ENCODE measurements at regions not wholly inside any gene's neighbourhood (a gene's known extent, or its start where the extent isn't known, plus 50 kb on each side); places are given as distances from the start of the nearest gene placed in this dataset.
"Not testable (repeated sequence)": the region's sequence is repeated elsewhere in the genome, so short reads cannot be mapped to it uniquely, and the experiment has no call there.

GRCh38 chr16:22641131-22641628, 130.5 kb downstream of the NPIPB5 start:
- no peak overlapping the region for H3K9ac ChIP-seq
- no peak for TF ChIP-seq CTCF (conservative IDR thresholded peaks at IDR 0.05; ENCODE audit: low read depth, low read length)
- no peaks in the 10 kb centered on the region for H3K79me2 ChIP-seq (ENCODE audit: insufficient read depth, low read depth)
- no peak overlapping the region for H3K4me2 ChIP-seq
- H3K27me3 ChIP-seq (ENCODE audit: insufficient read depth, low read depth): no peaks in the 10 kb centered on the region
- no peaks in the 10 kb centered on the region for H3K4me1 ChIP-seq (ENCODE audit: low read depth, poor library complexity, severe bottlenecking)
- H2AFZ ChIP-seq (ENCODE audit: low read depth): no peak overlapping the region
- no peak overlapping the region for H3K27ac ChIP-seq
- no peaks in the 10 kb centered on the region for H3K36me3 ChIP-seq (ENCODE audit: insufficient read depth)
- no peaks in the 10 kb centered on the region for H4K20me1 ChIP-seq (ENCODE audit: insufficient read depth)
- no peak overlapping the region for H3K4me3 ChIP-seq (IDR thresholded peaks at IDR 0.05; ENCODE audit: insufficient read depth, low read depth, low read length)

- Histone ChIP-seq H2AFZ (ENCODE audit: low read depth) (no peak overlapping the region), H3K4me2 (no peak overlapping the region)
Measured at GRCh38 chr16:22642416-22643088, 131.9 kb downstream of the NPIPB5 start.

GRCh38 chr16:22643203-22643602, 132.5 kb downstream of the NPIPB5 start:
- not testable (repeated sequence) for H3K27ac ChIP-seq; H2AFZ ChIP-seq (ENCODE audit: low read depth); H3K4me2 ChIP-seq; H3K36me3 ChIP-seq (ENCODE audit: insufficient read depth); H3K79me2 ChIP-seq (ENCODE audit: insufficient read depth, low read depth); H3K27me3 ChIP-seq (ENCODE audit: insufficient read depth, low read depth); H4K20me1 ChIP-seq (ENCODE audit: insufficient read depth); H3K9ac ChIP-seq; H3K4me1 ChIP-seq (ENCODE audit: low read depth, poor library complexity, severe bottlenecking); H3K4me3 ChIP-seq (IDR thresholded peaks at IDR 0.05; ENCODE audit: insufficient read depth, low read depth, low read length)

More at GRCh38 chr16:22642416-22643088, 131.9 kb downstream of the NPIPB5 start:
- Histone ChIP-seq H3K27me3 (ENCODE audit: insufficient read depth, low read depth) (no peaks in the 10 kb centered on the region), H4K20me1 (ENCODE audit: insufficient read depth) (no peaks in the 10 kb centered on the region), H3K27ac (no peak overlapping the region), H3K4me3 (IDR thresholded peaks at IDR 0.05; ENCODE audit: insufficient read depth, low read depth, low read length) (no peak overlapping the region), H3K79me2 (ENCODE audit: insufficient read depth, low read depth) (no peaks in the 10 kb centered on the region), H3K36me3 (ENCODE audit: insufficient read depth) (no peaks in the 10 kb centered on the region), H3K9ac (no peak overlapping the region), H3K4me1 (ENCODE audit: low read depth, poor library complexity, severe bottlenecking) (no peaks in the 10 kb centered on the region)
- no peak for TF ChIP-seq CTCF (conservative IDR thresholded peaks at IDR 0.05; ENCODE audit: low read depth, low read length)

GRCh38 chr16:22643886-22644285, 133.2 kb downstream of the NPIPB5 start:
- no peak overlapping the region for H3K4me2 ChIP-seq
- no peak overlapping the region for H2AFZ ChIP-seq (ENCODE audit: low read depth)
- H3K4me1 ChIP-seq (ENCODE audit: low read depth, poor library complexity, severe bottlenecking): no peaks in the 10 kb centered on the region
- no peaks in the 10 kb centered on the region for H3K79me2 ChIP-seq (ENCODE audit: insufficient read depth, low read depth)
- no peak overlapping the region for H3K9ac ChIP-seq
- H3K4me3 ChIP-seq (IDR thresholded peaks at IDR 0.05; ENCODE audit: insufficient read depth, low read depth, low read length): no peak overlapping the region
- H3K27ac ChIP-seq: no peak overlapping the region
- no peak for TF ChIP-seq CTCF (conservative IDR thresholded peaks at IDR 0.05; ENCODE audit: low read depth, low read length)
- H3K27me3 ChIP-seq (ENCODE audit: insufficient read depth, low read depth): no peaks in the 10 kb centered on the region
- no peaks in the 10 kb centered on the region for H3K36me3 ChIP-seq (ENCODE audit: insufficient read depth)
- H4K20me1 ChIP-seq (ENCODE audit: insufficient read depth): no peaks in the 10 kb centered on the region

- no peaks in the 10 kb centered on the region for H3K4me1 ChIP-seq (ENCODE audit: low read depth, poor library complexity, severe bottlenecking)
- H3K27me3 ChIP-seq (ENCODE audit: insufficient read depth, low read depth): no peaks in the 10 kb centered on the region
- no peak overlapping the region for H3K4me3 ChIP-seq (IDR thresholded peaks at IDR 0.05; ENCODE audit: insufficient read depth, low read depth, low read length)
- no peak overlapping the region for H3K4me2 ChIP-seq
- no peak for TF ChIP-seq CTCF (conservative IDR thresholded peaks at IDR 0.05; ENCODE audit: low read depth, low read length)
- H4K20me1 ChIP-seq (ENCODE audit: insufficient read depth): no peaks in the 10 kb centered on the region
- H2AFZ ChIP-seq (ENCODE audit: low read depth): no peak overlapping the region
- H3K36me3 ChIP-seq (ENCODE audit: insufficient read depth): no peaks in the 10 kb centered on the region
- no peak overlapping the region for H3K27ac ChIP-seq
- no peak overlapping the region for H3K9ac ChIP-seq
- no peaks in the 10 kb centered on the region for H3K79me2 ChIP-seq (ENCODE audit: insufficient read depth, low read depth)
Measured at GRCh38 chr16:22645868-22646267, 135.2 kb downstream of the NPIPB5 start.

All from KMS-11 (cell line).